ENCODE measurements at regions not wholly inside any gene's neighbourhood (a gene's known extent, or its start where the extent isn't known, plus 50 kb on each side); places are given as distances from the start of the nearest gene placed in this dataset.

DNA sequence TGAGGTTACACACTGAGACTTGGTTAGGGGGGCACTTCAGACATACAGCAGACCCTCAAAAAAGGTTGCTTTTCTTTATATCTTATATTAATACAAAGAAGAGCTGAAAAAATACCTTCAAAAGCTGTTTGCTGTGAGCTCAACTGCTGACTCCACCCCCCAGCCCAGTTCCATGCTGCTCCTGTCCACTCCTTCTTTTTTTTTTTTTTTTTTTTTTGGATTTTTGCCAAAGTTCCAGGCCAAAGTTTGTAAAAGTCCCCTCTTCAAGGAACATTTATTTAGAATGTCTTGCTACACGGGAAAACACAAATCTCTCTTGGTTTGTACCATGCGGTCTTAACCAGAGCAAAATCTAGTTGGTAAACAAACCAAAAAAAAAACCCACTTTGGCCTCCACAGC lies 85.3 kb upstream of the AKAP12 start:
- TF ChIP-seq GTF2I (CRISPR knock-in tag; conservative IDR thresholded peaks at IDR 0.05) (no peak), ZNF671 (CRISPR knock-in tag; IDR thresholded peaks at IDR 0.05) (no peak), OVOL2 (CRISPR knock-in tag; IDR thresholded peaks at IDR 0.05; ENCODE audit: borderline replicate concordance) (no peak), SMAD4 (CRISPR knock-in tag; IDR thresholded peaks at IDR 0.05) (no peak), CREB1 (CRISPR knock-in tag; IDR thresholded peaks at IDR 0.05) (no peak), SOX15 (CRISPR knock-in tag; IDR thresholded peaks at IDR 0.05) (no peak)
- TF ChIP-seq, protein P1, sequence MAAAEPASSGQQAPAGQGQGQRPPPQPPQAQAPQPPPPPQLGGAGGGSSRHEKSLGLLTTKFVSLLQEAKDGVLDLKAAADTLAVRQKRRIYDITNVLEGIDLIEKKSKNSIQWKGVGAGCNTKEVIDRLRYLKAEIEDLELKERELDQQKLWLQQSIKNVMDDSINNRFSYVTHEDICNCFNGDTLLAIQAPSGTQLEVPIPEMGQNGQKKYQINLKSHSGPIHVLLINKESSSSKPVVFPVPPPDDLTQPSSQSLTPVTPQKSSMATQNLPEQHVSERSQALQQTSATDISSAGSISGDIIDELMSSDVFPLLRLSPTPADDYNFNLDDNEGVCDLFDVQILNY (CRISPR knock-in tag; IDR thresholded peaks at IDR 0.05), result no peak
- TF ChIP-seq, protein P2, sequence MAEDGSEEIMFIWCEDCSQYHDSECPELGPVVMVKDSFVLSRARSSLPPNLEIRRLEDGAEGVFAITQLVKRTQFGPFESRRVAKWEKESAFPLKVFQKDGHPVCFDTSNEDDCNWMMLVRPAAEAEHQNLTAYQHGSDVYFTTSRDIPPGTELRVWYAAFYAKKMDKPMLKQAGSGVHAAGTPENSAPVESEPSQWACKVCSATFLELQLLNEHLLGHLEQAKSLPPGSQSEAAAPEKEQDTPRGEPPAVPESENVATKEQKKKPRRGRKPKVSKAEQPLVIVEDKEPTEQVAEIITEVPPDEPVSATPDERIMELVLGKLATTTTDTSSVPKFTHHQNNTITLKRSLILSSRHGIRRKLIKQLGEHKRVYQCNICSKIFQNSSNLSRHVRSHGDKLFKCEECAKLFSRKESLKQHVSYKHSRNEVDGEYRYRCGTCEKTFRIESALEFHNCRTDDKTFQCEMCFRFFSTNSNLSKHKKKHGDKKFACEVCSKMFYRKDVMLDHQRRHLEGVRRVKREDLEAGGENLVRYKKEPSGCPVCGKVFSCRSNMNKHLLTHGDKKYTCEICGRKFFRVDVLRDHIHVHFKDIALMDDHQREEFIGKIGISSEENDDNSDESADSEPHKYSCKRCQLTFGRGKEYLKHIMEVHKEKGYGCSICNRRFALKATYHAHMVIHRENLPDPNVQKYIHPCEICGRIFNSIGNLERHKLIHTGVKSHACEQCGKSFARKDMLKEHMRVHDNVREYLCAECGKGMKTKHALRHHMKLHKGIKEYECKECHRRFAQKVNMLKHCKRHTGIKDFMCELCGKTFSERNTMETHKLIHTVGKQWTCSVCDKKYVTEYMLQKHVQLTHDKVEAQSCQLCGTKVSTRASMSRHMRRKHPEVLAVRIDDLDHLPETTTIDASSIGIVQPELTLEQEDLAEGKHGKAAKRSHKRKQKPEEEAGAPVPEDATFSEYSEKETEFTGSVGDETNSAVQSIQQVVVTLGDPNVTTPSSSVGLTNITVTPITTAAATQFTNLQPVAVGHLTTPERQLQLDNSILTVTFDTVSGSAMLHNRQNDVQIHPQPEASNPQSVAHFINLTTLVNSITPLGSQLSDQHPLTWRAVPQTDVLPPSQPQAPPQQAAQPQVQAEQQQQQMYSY (CRISPR knock-in tag; IDR thresholded peaks at IDR 0.05), result no peak
- TF ChIP-seq, protein P3, sequence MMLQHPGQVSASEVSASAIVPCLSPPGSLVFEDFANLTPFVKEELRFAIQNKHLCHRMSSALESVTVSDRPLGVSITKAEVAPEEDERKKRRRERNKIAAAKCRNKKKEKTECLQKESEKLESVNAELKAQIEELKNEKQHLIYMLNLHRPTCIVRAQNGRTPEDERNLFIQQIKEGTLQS (CRISPR knock-in tag; conservative IDR thresholded peaks at IDR 0.05), result no peak
- TF ChIP-seq, protein P4, sequence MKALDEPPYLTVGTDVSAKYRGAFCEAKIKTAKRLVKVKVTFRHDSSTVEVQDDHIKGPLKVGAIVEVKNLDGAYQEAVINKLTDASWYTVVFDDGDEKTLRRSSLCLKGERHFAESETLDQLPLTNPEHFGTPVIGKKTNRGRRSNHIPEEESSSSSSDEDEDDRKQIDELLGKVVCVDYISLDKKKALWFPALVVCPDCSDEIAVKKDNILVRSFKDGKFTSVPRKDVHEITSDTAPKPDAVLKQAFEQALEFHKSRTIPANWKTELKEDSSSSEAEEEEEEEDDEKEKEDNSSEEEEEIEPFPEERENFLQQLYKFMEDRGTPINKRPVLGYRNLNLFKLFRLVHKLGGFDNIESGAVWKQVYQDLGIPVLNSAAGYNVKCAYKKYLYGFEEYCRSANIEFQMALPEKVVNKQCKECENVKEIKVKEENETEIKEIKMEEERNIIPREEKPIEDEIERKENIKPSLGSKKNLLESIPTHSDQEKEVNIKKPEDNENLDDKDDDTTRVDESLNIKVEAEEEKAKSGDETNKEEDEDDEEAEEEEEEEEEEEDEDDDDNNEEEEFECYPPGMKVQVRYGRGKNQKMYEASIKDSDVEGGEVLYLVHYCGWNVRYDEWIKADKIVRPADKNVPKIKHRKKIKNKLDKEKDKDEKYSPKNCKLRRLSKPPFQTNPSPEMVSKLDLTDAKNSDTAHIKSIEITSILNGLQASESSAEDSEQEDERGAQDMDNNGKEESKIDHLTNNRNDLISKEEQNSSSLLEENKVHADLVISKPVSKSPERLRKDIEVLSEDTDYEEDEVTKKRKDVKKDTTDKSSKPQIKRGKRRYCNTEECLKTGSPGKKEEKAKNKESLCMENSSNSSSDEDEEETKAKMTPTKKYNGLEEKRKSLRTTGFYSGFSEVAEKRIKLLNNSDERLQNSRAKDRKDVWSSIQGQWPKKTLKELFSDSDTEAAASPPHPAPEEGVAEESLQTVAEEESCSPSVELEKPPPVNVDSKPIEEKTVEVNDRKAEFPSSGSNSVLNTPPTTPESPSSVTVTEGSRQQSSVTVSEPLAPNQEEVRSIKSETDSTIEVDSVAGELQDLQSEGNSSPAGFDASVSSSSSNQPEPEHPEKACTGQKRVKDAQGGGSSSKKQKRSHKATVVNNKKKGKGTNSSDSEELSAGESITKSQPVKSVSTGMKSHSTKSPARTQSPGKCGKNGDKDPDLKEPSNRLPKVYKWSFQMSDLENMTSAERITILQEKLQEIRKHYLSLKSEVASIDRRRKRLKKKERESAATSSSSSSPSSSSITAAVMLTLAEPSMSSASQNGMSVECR (CRISPR knock-in tag; IDR thresholded peaks at IDR 0.05; ENCODE audit: borderline replicate concordance), result no peak
- H3K27me3 Mint-ChIP-seq (ENCODE audit: low read depth), result peaks cover 5% of the 10 kb centered on the region
- no peak for ATAC-seq
- no peak for DNase-seq (ENCODE audit: low spot score)
- H3K4me3 Mint-ChIP-seq, result no peak overlapping the region
- H3K27ac Mint-ChIP-seq, result no peak overlapping the region
- H3K36me3 Mint-ChIP-seq, result no peaks in the 10 kb centered on the region
- H3K4me1 Mint-ChIP-seq, result 0 out of 2 replicates have a peak, but pooled peaks cover 4% of the 10 kb centered on the region
- POLR2A ChIA-PET, result no interaction called here
- CTCF ChIA-PET, result interaction anchor here (0.7 kb wide), 1 partner anchor 262 kb away, joined by 4 read pairs; no protein-coding TSS in a partner anchor
- H3K9me3 Mint-ChIP-seq, result no peaks in the 10 kb centered on the region

DNA sequence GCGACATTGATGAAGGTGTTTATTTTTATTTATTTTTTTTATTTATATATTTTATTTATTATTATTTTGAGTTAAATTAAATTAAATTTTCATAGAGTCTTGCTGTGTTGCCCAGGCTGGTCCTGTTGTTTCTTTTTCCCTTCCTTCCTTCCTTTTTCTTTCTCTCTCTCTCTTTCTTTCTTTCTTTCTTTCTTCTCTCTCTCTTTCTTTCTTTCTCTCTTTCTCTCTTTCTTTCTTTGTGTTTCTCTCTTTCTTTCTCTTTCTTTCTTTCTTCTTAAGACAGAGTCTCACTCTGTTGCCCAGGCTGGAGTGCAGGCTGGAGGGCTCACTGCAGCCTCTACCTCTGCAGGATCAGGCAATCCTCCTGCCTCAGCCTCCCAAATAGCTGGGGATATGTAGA lies 84.7 kb upstream of the AKAP12 start:
- Mint-ChIP-seq H3K4me3 (no peak overlapping the region), H3K4me1 (0 out of 2 replicates have a peak, but pooled peaks cover 4% of the 10 kb centered on the region), H3K9me3 (no peaks in the 10 kb centered on the region), H3K27ac (no peak overlapping the region), H3K36me3 (no peaks in the 10 kb centered on the region), H3K27me3 (ENCODE audit: low read depth) (peaks cover 5% of the 10 kb centered on the region)
- ChIA-PET POLR2A (no interaction called here), CTCF (no interaction called here)
- ATAC-seq (no peak), DNase-seq (ENCODE audit: low spot score) (no peak)
- TF ChIP-seq, protein P5, sequence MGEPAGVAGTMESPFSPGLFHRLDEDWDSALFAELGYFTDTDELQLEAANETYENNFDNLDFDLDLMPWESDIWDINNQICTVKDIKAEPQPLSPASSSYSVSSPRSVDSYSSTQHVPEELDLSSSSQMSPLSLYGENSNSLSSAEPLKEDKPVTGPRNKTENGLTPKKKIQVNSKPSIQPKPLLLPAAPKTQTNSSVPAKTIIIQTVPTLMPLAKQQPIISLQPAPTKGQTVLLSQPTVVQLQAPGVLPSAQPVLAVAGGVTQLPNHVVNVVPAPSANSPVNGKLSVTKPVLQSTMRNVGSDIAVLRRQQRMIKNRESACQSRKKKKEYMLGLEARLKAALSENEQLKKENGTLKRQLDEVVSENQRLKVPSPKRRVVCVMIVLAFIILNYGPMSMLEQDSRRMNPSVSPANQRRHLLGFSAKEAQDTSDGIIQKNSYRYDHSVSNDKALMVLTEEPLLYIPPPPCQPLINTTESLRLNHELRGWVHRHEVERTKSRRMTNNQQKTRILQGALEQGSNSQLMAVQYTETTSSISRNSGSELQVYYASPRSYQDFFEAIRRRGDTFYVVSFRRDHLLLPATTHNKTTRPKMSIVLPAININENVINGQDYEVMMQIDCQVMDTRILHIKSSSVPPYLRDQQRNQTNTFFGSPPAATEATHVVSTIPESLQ (CRISPR knock-in tag; IDR thresholded peaks at IDR 0.05), result no peak
- no peak for TF ChIP-seq ELF4 (CRISPR knock-in tag; IDR thresholded peaks at IDR 0.05; ENCODE audit: low read depth)
- TF ChIP-seq HMGA2 (CRISPR knock-in tag; IDR thresholded peaks at IDR 0.05), result peak; percentile 79
- TF ChIP-seq, protein P6, sequence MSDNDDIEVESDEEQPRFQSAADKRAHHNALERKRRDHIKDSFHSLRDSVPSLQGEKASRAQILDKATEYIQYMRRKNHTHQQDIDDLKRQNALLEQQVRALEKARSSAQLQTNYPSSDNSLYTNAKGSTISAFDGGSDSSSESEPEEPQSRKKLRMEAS (CRISPR knock-in tag; IDR thresholded peaks at IDR 0.05), result no peak

Data from WTC11 (cell line).